ENCODE measurements at regions not wholly inside any gene's neighbourhood (a gene's known extent, or its start where the extent isn't known, plus 50 kb on each side); places are given as distances from the start of the nearest gene placed in this dataset.
"Not testable (repeated sequence)": the region's sequence is repeated elsewhere in the genome, so short reads cannot be mapped to it uniquely, and the experiment has no call there.

DNA sequence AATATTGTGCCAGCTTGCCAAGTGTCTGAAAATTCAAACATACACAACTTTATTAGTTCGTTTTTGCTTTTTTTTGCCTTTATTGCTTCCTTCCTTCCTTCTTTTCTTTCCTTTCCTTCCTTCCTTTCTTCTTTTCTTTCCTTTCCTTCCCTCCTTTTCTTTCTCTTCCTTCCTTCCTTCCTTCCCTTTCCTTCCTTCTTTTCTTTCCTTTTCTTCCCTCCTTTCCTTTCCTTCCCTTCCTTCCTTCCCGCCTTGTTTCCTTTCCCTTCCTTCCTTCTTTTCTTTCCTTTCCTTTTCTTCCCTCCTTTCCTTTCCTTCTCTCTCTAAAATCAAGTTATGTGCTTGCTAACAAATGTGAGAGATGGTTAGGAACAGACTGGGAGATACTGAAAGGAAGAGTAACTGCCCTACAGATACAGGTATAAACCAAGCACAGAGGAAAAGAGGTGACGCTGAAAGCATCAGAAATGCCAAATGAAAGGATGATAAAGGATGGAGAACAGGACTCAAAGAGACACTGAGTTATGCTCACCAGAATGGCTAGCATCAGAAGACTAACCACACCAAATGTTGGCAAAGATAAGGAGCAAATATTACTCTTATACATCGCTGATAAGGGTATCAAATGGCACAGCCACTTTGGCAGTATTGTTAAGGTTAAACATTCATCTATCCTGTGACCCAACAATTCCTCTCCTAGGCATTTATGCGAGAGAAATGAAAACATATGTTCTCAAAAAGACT, 151.6 kb downstream of the MREG start:
- no peak for DNase-seq

DNA sequence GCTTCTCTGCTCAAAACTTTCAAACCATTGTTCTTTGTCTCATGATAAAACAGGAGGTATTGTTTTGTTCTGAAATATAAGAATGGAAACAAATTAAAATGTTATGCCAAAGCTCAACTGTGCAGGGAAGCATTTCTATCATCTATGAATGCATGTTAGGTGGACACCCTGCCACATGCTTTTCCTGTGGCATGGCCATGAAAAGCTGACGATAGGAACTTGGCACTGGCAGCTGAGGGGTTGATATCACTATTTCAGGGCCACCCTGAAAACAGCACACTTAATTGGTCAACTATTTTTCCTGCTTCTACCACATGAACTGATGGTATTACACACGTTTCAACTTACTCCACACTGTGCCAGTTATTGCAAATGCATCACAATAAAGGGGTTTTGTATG, 157.3 kb downstream of the MREG start:
- no peak for DNase-seq

DNA sequence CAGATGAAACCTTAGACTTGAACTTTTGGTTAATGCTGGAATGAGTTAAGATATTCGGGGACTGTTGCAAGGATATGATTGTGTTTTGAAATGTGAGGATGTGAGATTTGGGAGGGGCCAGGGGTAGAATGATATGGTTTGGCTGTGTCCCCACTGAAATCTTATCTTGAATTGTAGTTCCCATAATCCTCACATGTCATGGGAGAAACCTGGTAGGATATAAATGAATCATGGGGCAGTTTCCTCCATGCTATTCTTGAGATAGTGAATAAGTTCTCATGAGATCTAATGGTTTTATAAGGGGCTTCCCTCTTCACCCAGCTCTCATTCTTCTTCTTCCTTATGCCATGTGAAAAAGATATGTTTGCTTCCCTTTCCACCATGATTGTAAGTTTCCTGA, 158.0 kb downstream of the MREG start:
- not testable (repeated sequence) for DNase-seq

DNA sequence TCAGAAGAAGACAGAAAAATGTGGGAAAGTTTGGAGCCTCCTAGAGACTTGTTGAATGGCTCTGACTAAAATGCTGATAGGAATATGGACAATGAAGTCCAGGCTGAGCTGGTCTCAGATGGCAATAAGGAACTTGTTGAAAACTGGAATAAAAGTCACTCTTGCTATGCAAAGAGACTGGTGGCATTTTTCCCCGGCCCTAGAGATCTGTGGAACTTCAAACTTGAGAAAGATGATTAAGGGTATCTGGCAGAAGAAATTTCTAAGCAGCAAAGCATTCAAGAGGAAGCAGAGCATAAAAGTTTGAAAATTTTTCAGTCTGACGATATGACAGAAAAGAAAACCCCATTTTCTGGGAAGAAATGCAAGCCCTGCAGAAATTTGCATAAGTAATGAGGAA, 159.3 kb downstream of the MREG start:
- no peak for DNase-seq

DNA sequence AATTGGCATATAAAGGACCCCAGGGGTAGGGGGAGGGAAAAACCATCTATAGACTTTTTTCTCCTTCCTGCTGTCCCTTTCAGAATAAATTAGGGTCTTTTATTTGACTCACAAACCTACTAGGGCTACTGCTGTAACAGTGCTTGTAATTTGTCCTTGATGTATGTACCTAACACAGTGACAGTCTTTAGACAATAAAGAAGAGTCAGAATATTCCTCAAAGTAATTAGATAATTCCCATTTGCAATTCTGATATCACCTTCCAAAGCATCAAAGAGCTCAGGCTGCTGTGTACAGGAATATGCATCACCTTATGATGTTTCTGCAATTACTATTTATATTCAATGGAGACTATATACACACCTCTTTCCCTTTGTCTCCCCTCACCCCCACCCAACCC, 161.7 kb downstream of the MREG start:
- no peak for DNase-seq

DNA sequence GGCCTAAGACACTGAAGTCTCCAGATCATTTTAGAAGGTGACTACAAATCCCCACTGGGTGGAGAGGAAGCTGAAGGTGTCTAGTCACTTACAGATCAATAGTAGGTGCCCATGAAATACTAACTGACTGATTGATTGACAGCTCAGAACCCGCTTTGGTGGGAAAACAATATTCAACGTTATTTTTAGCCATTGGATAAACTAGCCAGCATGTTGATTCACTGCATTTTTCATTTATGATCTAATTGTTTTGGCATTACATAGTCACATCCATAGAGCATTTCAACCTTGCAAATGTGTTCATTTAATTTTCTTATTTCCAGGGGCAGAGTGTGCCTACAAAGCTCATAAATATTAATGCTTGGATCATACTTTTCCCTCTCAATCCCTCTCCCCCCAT, 162.3 kb downstream of the MREG start:
- no peak for DNase-seq

DNA sequence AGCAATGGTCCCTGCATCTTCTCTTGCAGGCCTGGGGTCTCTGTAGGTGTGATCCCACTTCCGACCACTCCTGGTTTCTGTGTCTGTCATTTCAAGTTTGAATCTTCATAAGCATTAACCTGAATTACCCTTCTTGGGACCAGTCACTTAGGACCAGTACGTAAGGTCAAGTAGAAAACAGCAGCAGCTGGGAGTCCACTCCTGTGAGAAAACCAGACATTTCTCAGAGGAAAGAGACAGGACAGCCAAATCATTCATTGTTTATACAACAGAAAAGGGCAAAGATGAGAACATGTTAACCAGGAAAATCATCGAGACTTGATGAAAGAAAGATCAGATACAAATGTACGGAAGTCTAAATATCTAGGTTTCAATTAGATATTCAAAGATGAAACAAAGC, 163.0 kb downstream of the MREG start:
- DNase-seq, result no peak

DNA sequence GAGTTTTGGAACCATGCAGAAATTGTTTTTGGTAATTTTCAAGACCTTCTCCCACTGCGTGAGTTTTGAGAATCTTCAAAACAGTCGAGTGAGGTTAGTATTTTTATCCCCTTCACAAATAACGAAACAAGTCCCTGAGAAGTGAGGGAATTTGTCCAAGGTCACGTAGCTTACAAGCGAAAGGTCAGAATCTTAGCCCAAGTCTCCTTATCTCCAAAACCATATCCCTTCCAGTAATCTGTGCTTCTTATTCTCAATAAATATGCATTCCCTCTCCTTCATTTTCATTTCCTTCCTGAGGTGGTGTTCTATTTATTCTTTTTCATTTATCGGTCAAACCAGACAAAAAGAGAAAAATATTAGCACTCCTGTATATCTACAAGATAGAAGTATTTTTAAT, 163.6 kb downstream of the MREG start:
- no peak for DNase-seq

DNA sequence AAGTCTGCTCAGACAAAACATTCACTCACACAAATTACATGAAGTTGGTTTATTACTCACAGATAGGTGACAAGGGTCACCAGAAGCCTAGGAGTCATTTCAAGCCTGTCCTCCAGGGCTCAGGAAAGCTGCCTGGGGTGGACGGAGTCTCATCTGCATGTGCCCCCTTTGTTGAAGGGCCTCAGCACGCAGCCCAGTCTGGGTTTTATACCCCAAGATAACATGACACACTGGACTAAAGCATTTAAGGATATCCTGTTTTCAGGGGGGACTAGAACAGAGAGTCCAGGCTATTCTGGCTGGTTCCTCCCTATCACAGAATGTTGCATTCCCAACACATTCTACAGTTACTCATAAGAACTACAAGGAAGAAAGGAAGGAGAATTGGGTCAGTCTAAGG, 164.7 kb downstream of the MREG start:
- DNase-seq, result no peak

DNA sequence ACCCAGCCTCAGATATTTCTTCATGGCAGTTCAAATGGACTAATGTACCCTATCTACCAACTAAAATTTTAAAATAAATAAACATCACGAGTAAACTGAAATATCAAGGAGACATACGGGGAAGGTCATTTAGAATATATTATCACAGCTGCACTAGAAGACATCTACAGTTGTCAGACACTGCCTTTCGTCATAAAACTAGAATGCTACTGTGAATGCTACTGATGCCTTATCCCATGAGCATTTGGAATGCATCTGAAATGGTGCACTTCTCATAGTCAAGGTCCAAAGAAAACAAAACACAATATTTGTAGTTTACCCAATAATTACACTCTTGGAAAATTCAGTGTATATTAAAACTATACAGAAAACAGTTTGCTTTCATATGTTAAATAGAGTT, 165.2 kb downstream of the MREG start:
- DNase-seq, result no peak

DNA sequence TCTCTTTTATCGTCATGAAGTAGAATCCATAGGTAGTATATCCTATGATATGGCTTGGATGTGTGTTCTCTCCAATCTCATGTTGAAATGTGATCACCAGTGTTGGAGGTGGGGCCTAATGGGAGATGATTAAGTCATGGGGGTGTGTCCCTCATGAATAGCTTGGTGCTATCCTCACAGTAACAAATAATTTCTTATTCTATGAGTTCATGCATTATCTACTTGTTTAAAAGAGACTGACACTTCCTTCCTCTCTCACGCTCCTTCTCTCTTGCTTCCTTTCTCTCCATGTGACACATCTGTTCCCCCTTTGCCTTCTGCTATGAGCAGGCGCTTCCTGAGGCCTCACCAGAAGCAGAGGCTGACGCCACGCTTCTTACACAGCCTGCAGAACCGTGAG, 165.6 kb downstream of the MREG start:
- no peak for DNase-seq

DNA sequence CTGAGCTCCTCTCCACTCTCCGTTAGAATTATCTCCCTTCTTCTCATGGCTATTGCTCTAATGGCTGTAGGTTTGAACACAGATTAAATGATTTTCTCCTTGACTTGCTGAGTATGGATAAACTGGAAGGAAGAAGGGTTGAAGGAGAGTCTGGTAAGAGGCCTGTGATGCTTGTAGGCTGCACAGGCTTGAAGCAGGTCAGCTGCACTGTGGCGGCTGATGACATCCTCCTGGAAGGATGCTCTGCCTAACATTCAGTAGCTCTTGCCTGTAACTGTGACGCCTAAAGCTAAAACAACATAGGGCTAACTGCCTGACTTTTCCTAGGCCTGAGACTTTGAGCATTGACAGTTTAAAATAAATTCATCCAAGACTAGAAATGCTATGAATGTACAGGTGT, 166.3 kb downstream of the MREG start:
- no peak for DNase-seq

DNA sequence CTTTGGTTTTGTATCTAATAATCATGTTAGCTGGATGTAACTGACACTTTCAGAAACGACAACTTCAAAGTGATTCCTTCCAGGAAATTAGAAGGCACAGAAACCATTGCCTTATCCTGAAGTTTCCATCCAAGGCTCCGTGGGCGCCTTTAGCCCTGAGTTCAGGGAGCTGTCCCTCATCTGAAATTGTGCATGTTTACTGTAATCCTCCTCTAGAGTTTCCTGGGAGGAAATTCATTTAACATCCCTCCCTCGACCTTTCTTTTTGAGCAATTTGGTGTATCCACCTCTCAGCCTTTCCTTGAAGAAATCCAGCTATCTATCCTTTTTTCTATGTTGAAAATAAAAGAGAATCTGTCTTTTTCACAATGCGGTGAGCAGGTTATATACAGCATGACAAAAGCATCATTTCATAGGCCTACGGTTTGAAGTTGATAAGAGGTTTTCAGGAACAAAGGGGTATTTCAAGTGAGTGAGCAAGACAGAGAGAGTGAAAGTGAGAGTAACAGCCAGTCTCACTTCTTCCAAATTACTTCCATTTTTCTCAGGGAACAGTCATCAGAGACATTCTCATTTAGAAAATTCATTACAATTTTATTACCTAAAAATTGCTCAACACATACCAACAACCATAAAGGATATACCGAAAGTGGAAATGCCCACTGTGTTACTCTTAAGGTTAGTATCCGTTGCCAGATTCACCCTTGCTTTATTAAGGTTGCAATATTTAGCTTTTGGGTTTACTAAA, 167.3 kb downstream of the MREG start:
- DNase-seq, result no peak

DNA sequence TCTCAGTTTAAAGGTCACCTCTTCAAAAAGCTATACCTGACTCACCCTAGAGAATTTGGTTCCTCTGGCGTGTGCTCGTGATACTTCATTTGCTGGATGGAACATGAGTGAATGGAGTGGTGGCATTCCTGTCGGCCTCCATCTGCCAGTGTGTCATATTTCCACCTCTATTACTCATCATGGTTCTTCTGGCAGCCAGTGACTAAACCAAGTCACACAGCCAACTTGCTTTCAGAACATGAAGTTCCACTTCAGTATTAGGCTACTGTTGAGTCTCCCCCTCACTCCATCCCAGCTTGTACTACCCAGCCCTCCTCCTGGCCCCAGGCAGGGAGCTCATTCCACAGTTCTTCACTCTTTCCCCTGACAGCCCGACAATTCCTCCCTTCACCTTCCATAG, 169.8 kb downstream of the MREG start:
- no peak for DNase-seq

DNA sequence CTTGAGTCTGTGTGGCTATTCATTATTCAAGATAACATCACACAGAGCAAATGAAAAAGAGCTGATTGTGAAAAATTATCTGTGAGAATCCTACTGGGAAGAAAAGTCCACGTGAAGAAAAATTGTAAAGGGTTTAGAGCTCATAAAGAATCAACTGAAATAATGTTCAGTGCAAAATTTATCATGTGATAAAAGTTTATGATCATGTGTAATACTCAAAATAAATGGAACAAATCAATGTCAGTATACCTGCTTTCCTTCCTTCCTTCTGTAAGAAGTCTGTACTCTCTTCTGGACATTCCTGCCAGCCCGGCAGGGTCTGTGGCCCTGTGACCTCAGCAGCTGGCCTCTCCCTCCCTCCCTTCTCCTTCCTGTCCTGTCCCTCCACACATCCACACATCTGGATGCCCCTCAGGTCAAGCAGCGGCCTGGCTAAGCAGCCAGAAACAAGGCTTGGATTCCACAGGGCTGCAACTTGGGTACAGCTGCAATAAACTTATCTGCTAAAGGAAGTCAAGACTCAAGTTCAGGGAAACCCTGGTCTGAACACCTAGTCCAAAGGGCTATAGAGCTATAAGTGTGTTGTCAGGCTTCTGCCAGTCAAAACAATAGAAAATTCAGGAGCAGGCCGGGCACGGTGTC, 172.1 kb downstream of the MREG start:
- no peak for DNase-seq

DNA sequence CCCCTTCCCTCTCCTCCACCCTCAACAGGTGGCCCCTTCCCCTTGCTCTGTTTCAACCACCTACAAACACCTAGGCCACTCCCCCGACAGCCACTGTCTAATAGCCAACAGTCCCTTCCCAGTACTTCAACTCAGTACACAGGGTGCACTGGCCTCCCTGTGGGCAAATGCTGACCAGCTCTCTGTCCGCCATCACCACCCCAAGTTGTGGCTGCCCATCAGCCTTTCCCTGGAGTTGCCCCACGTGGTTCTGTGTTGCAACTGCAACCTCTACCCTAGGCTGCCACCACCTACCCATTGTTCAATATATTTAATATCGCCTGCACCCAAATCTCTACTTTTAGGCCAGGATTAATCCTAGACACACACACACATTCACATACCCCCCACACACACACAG, 173.5 kb downstream of the MREG start:
- no peak for DNase-seq

DNA sequence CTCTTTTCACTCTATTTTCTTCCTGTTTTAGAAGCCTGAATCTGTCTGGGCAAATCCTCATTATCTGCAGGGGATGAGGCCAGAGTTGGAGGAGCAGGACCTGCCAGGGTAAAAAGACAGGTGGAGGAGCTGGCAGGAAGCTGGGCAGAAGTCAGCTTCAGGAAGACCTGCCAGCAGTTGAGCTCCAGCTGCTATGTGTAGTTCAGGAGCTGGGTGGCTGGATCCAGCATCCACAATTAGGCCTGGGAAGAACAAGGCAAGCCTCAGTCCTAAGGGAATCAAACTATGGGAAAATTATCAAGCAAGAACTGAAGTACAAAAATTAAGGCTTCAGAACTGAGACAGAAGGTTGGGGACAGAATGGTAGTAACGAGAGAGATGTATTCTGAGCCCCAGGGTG, 174.0 kb downstream of the MREG start:
- DNase-seq, result no peak

DNA sequence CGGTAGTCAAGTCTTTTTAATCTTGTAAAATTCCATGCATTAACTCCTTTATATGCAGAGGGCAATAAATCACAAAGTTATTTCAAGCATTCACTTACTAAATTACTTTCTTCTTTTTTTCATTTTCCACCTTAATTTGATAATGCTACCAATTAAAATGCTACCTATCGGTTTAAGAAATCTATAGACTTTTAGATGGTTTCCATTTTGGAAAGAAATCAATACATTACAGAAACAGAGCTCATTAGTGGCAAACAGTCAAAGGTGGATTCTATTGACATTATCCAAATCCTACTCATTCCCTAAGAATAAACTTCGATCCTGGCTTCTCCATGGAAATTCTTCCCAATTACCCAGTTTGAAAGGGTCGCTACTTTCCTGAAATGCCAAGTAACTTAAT, 176.5 kb downstream of the MREG start:
- no peak for DNase-seq

DNA sequence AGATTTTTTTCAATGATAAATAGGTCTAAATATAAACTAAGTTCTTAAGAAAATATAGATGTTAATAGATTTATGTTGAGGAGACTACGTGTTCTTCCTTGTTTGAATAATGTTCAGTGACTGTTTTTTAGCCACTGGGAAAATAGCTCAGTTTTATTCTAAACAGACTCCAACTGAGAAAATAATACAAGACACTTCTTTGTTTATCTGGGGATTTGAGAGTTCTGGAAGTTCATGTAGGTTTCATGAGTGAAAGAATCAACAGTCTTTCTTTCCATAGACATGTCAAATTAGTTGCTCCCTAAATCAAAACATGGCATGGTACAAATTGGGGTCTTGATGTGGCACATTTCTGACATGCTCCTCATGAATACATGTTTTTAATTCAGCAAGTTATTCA, 177.7 kb downstream of the MREG start:
- DNase-seq, result no peak

DNA sequence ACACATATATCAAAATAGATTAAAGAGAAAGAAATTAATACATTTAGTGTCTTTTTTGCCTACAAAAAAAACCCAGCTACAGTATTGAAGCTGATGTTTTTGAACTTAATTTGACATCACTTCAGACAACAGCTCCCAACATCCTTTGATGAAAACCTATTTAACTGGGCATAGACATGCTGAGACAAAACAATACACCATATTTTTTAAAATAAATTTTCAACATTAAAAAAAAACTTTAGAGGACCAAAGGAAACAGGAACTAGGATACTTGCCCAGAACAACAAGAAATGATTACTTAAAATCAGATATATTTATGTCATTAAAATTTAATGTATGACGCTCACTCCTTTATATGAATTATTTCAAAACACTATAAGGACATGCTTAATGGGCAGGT, 178.1 kb downstream of the MREG start:
- no peak for DNase-seq

DNA sequence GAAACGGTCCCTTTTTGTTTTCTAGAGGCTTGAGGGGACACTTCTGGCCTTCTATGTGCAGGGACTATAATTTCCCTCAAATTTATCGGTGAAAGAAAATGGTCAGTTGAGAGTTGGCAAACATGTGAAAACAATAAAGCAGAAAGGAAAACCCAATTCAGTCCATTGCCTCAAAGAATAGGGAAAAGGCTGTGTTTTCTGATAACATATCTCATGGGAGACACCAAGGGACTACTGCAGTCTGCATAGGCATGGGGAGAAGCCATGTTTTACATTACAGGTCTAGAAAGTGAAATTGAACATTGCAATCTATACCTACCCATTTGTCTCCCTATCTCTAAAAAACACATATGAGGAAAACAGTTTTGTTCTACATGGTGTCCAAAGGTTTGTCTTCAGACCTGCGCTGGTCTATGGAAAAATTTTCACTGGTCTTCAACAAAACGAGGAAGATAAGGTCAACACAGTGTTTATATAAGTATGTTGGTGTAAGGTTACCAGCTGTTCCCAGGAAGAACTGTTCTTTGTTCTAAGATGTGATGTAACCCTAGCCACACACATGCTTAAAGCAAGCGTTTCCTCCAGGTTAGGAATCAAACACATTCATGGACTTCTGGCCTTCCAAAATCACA, 179.7 kb downstream of the MREG start:
- no peak for DNase-seq

DNA sequence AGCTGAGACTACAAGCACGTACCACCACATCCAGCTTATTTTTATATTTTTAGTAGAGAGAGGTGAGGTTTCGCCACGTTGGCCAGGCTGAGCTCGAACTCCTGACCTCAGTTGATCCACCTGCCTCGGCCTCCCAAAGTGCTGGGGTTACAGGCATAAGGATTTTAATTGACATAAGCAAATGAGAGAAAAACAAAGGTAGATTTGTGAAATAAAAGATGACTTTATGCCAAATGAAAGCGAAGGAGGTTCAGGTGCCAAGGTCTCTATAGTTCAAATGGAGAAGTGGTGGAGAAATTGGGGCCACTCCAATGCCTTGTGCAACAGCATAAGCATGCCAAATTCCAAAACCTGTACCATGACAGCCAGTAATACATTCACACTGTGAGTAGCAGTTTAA, 180.6 kb downstream of the MREG start:
- no peak for DNase-seq

DNA sequence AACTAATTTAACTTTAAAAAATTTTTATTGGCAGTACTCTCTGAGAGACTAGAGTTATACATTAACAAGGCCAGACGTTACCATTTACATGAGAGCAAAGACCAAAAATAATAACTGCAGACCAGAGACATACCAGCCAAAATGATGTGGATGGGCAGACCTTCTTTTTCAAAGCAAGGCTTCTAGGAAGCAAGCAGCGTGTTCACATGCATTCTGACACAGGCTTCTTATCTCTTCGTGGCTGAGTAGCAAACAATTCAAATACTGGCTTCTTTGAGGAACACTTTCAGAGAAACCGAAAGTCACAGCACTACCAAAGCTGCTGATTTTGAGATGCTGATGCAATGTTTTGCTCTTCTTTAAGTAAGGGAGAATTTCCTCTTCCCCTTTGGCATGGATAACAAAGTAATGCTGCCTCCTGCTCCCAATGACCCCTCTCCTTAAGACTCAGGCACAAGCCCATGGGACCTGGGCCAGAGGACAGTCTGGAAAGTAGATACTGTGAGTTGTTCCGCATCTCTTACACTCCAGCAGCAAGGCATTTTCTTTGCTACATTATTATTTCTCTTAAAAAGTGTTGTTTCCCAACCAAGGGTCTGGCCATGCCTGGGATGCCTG, 181.9 kb downstream of the MREG start:
- DNase-seq, result no peak

Data from NCI-H1436 treated with DMSO at 0.1 percent for 48 hours (cell line).